K562 (cell line): ENCODE measurements at regions not wholly inside any gene's neighbourhood (a gene's known extent, or its start where the extent isn't known, plus 50 kb on each side); places are given as distances from the start of the nearest gene placed in this dataset.

Experiments
- ATF3 ChIP-seq, 2 experiments: fragments of 450-650 bp in 1 of 2; sonication (generic) in 1 of 2; formaldehyde crosslinking in 1 of 2; IDR thresholded peaks in 1 of 2; conservative IDR thresholded peaks in 1 of 2; 2 replicates each; pipeline versions ENCODE4 v1.6.1 to v1.8.1; 2016 to 2023; ENCODE audit warnings: mild to moderate bottlenecking in 2 of 2, moderate library complexity in 2 of 2, inconsistent platforms in 1 of 2, missing genetic modification reagents in 1 of 2
- ATF4 ChIP-seq: fragments of 450-650 bp; formaldehyde crosslinking; IDR thresholded peaks from 2 replicates; pipeline ENCODE4 v1.4.0; 2022; ENCODE audit warnings: mild to moderate bottlenecking, moderate library complexity
- CHD4 ChIP-seq: fragments of 200-600 bp; sonication (generic); IDR thresholded peaks from 3 replicates; pipeline ENCODE4 v1.6.1; 2012; ENCODE audit warnings: low read depth, mild to moderate bottlenecking, mixed read lengths, low read length, inconsistent platforms; ENCODE audit not compliant: insufficient read depth, insufficient replicate concordance, poor library complexity, severe bottlenecking
- CREB1 ChIP-seq, 2 experiments: sonication (generic) in 1 of 2; formaldehyde crosslinking in 1 of 2; IDR thresholded peaks; 2 replicates each; pipeline versions ENCODE4 v1.6.1 to v1.8.0; 2012 to 2022; ENCODE audit warnings: inconsistent platforms in 1 of 2, mild to moderate bottlenecking in 1 of 2, missing genetic modification reagents in 1 of 2, moderate library complexity in 1 of 2
- E2F4 ChIP-seq: sonication (generic); formaldehyde crosslinking; IDR thresholded peaks from 2 replicates; pipeline ENCODE4 v1.8.0; 2022; ENCODE audit warnings: mild to moderate bottlenecking, low read depth, missing genetic modification reagents
- HNRNPLL ChIP-seq: fragments of 200-400 bp; formaldehyde crosslinking; IDR thresholded peaks from 2 replicates; pipeline ENCODE4 v1.6.1; 2017; ENCODE audit warnings: low read length, low read depth, mild to moderate bottlenecking; ENCODE audit not compliant: poor library complexity, severe bottlenecking
- MEIS2 ChIP-seq: fragments of 450-650 bp; IDR thresholded peaks from 2 replicates; pipeline ENCODE4 v1.6.1; 2014; ENCODE audit warnings: mild to moderate bottlenecking; ENCODE audit not compliant: partially characterized antibody
- POLR2AphosphoS5 ChIP-seq: IDR thresholded peaks from 2 replicates; pipeline ENCODE4 v1.6.1; 2011; ENCODE audit warnings: mild to moderate bottlenecking, low read depth, low read length, moderate library complexity; ENCODE audit not compliant: control insufficient read depth, insufficient read depth
- RNF219 ChIP-seq: fragments of 250-450 bp; sonication (Bioruptor Pico); IDR thresholded peaks from 2 replicates; pipeline ENCODE4 v1.5.0; 2022; ENCODE audit warnings: mild to moderate bottlenecking
- SRSF3 ChIP-seq: fragments of 200-400 bp; formaldehyde crosslinking; IDR thresholded peaks from 2 replicates; pipeline ENCODE4 v1.6.1; 2016; ENCODE audit warnings: mild to moderate bottlenecking, low read length, moderate library complexity; ENCODE audit not compliant: insufficient read depth
- TEAD4 ChIP-seq, 2 experiments: sonication (generic) in 1 of 2; formaldehyde crosslinking in 1 of 2; IDR thresholded peaks; 2 replicates each; pipeline versions ENCODE4 v1.6.1 to v1.8.0; 2012 to 2022; ENCODE audit warnings: borderline replicate concordance in 1 of 2, inconsistent platforms in 1 of 2, low read length in 1 of 2, mild to moderate bottlenecking in 1 of 2, missing genetic modification reagents in 1 of 2
- TFAP4 ChIP-seq: sonication (generic); formaldehyde crosslinking; IDR thresholded peaks from 2 replicates; pipeline ENCODE4 v1.8.0; 2022; ENCODE audit warnings: missing genetic modification reagents, mild to moderate bottlenecking, moderate library complexity, borderline replicate concordance
- ZBTB9 ChIP-seq: fragments of 450-650 bp; formaldehyde crosslinking; IDR thresholded peaks from 2 replicates; pipeline ENCODE4 v1.4.0; 2020; ENCODE audit warnings: mild to moderate bottlenecking, moderate library complexity
- ZNF316 ChIP-seq: fragments of 450-650 bp; IDR thresholded peaks from 2 replicates; pipeline ENCODE4 v1.6.1; 2016
- ZNF740 ChIP-seq, 3 experiments: fragments of 200-800 bp in 1 of 3; sonication (Bioruptor generic) in 1 of 3; sonication (generic) in 1 of 3; formaldehyde crosslinking in 1 of 3; IDR thresholded peaks; 2 replicates each; pipeline versions ENCODE4 v1.6.1 to v1.8.0; 2016 to 2022; ENCODE audit warnings: mild to moderate bottlenecking in 2 of 3, missing compliant biosample characterization in 2 of 3, missing genetic modification characterization in 2 of 3, missing genetic modification reagents in 1 of 3
- ZNF75A ChIP-seq: fragments of 450-650 bp; formaldehyde crosslinking; IDR thresholded peaks from 2 replicates; pipeline ENCODE4 v1.4.0; 2020; ENCODE audit warnings: mild to moderate bottlenecking

GRCh38 chr21:35204125-35204524, 155.0 kb upstream of the RUNX1 start (continued):
- TF ChIP-seq HNRNPLL = no peak
- TF ChIP-seq ATF3 (IDR thresholded peaks at IDR 0.05) = peak; percentile 48
- no peak for TF ChIP-seq ATF3 (CRISPR knock-in tag; conservative IDR thresholded peaks at IDR 0.05)
- TF ChIP-seq CREB1 (IDR thresholded peaks at IDR 0.05) = no peak
- TF ChIP-seq CREB1 (CRISPR knock-in tag; IDR thresholded peaks at IDR 0.05) = peak; percentile 36; the same call in 1 of the 2 replicates
- TF ChIP-seq MEIS2 = no peak
- no peak for TF ChIP-seq ZNF75A (CRISPR knock-in tag)
- TF ChIP-seq E2F4 (CRISPR knock-in tag) = no peak
- TF ChIP-seq ZNF740 (CRISPR knock-in tag; IDR thresholded peaks at IDR 0.05) = no peak
- no peak for TF ChIP-seq ZNF740 (tag; IDR thresholded peaks at IDR 0.05)
- no peak for TF ChIP-seq SRSF3
- TF ChIP-seq ZNF316 = 0 out of 2 replicates have a peak, but pooled peaks have one; percentile 5
- peak; percentile 47; the same call in 1 of the 2 replicates for TF ChIP-seq ATF4 (CRISPR knock-in tag)
- TF ChIP-seq POLR2AphosphoS5 = no peak
- TF ChIP-seq TFAP4 (CRISPR knock-in tag) = no peak
- 0 out of 2 replicates have a peak, but pooled peaks have one; percentile 18 for TF ChIP-seq ZBTB9
- TF ChIP-seq RNF219 = no peak
- no peak for TF ChIP-seq TEAD4 (IDR thresholded peaks at IDR 0.05; ENCODE audit: low read length)
- TF ChIP-seq TEAD4 (CRISPR knock-in tag; IDR thresholded peaks at IDR 0.05; ENCODE audit: borderline replicate concordance) = no peak
- TF ChIP-seq CHD4 = no peak
